HG03571 (cell line): ENCODE measurements at regions not wholly inside any gene's neighbourhood (a gene's known extent, or its start where the extent isn't known, plus 50 kb on each side); places are given as distances from the start of the nearest gene placed in this dataset.
"Not testable (repeated sequence)": the region's sequence is repeated elsewhere in the genome, so short reads cannot be mapped to it uniquely, and the experiment has no call there.

ENCODE experiments used
- ATAC-seq: cut with Tn5 transposase; IDR thresholded peaks from one replicate; pipeline ENCODE4 v1.9.1; 2021; ENCODE audit not compliant: unreplicated experiment

DNA sequence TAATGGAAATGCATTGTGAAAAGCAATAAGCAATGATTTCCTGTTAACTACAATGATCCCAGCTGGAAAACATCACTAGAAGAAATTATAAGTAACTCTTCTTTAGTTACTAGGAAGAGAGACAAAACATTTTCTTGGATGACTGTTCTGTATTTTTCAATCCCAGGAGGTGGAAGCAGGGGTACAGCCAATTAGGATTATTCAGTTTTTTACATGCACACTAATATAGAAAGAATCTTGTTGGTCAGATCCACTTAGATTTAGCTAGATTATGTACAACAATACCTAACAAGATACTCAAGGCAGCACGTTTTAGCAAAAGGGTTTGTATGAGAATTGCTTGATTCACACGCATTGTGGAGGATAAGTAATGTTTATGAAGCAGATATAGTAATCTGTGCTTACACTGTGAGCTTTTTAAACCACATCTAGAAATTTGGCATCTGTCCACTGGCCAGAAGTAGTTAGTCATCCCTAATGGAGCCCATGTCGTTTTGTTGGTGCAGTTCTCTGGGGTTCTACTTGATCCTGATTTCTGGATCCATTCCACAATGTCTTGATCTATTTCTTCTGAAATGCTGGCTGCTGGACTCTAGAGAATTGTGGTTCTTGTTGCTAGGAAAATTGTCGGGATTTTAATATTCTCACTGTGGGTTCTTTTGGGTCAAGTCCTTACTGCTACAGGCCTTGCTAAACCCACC lies 199.7 kb downstream of the ADCYAP1 start:
- ATAC-seq, result no peak

DNA sequence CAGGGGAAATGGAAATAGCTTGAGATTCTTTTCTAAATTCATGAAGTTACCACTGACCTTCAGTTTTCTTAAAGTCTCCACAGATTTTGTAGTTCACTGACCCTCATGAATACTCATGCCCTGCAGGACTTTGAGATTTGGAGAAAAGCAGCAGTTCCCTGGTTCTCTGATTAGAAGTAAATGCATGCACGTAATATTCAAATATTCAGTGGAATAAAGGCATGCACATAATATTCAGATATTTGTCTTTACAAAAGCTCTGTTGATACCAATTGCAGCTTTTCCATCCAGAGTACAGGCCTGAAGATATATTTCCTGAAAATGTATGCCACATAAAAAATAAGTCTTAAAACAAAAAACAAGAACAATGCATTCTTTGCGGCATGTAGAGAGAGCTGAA lies 219.8 kb downstream of the ADCYAP1 start:
- no peak for ATAC-seq

DNA sequence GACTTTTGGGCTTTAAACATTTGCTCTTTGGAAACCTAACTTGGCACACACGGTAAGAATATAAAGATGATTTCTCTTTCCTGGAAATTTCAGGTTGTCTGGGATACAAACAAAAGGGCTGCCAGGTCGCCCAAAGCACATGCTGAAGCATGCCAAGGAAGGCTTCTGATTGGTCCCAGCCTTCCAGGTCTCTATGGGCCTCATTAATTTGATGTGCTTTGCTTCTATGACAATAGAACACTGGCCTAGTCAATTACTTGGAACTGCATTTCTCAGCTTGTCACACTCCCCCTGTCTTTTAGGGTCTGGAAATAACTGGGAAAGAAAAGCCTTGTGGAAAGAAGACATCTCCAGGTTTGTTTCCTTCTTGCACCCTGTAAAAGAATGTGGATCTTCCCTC lies 228.9 kb downstream of the ADCYAP1 start:
- no peak for ATAC-seq

DNA sequence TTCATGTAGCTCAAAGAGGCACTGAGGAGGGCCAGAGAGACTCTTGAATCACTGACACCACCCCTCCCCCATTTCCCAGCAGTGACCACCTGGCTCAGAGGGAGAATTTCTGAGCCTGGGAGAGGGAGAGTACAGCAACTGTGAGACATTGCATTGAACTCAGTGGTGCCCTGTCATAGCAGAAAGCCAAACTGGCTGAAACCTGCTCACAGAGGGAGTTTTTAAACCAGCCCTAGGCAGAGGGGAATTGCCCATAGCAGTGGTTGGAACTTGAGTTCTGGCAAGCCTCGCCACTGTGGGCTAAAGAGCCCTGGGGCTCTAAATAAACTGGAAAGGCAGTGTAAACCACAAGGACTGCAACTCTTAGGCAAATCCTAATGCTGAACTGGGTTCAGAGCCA lies 243.1 kb downstream of the ADCYAP1 start:
- ATAC-seq, result no peak

DNA sequence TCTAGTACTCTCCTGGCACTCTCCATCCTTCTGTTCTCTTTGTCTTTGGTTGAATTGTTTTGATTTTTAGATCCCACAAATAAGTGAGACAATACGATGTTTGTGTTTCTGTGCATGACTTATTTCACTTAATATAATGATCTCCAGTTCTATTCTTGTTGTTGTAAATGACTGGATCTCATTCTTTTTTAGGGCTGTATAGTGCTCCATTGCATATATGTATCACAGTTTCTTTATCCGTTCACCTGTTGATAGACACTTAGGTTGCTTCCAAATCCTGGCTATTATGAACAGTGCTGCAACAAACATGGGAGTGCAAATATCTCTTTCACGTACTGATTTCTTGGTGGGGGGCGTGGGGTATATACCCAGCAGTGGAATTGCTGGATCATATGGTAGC lies 245.0 kb downstream of the ADCYAP1 start:
- no peak for ATAC-seq

DNA sequence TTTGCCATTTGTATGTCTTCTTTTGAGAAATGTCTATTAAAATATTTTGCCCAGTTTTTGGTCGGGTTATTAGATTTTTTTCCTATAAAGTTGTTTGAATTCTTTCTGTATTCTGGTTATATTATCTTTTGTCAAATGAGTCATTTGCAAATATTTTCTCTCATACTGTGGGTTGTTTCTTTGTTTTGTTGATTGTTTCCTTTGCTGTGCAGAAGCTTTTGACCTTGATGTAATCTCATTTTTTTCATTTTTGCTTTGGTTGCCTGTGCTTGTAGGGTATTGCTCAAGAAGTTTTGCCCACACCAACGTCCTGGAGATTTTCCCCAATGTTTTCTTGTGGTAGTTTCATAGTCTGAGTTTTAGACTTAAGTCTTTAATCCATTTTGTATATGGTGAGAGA lies 245.7 kb downstream of the ADCYAP1 start:
- no peak for ATAC-seq

DNA sequence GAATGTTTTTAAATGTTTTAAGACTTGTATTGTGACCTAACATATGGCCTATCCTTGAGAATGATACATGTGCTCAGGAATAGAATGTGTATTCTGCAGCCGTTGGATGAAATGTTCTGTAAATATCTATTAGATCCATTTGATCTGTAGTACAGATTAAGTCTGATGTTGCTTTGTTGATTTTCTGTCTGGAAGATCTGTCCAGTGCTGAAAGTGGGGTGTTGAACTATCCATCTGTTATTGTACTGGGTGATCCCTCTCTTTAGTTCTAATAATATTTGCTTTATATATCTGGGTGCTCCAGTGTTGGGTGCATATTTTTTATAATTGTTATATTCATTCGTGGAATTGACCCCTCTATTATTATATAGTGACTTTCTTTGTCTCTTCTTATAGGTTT lies 248.3 kb downstream of the ADCYAP1 start:
- ATAC-seq, result not testable (repeated sequence)

DNA sequence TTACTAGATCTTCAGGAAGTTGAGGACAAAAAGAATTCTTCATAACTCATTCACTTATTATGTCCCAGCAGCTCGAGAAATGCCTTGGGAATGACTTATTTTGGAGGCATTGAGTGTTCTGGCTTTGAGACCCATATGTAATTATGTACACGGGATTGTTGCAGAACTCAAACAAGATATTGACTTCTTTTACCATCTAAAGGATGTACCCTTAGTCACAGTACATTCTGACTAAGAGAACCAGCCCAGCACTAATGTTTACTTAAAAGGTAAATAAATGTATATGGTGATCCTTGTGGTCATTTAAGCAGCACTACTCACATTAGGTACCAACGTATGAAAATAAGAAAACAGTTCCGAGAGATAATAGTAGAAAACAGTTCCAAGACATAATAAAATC lies 268.9 kb downstream of the ADCYAP1 start:
- ATAC-seq, result no peak

DNA sequence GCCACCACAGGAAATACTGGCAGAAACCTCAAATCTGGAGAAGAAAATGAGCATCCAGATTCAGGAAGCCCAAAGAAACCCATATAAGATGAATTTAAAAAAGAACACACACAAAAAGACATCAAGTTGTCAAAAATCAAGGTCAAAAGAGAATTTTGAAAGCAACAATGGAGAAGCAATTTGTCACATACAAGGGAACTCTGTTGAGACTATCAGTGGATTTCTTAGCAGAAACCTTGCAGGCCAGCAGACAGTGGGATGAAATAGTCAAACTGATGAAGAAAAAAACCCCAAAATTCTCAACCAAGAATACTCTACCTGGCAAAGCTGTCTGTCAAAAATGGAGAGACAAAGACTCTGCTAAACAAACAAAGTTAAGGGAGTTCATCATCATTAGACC lies 272.6 kb downstream of the ADCYAP1 start:
- no peak for ATAC-seq

DNA sequence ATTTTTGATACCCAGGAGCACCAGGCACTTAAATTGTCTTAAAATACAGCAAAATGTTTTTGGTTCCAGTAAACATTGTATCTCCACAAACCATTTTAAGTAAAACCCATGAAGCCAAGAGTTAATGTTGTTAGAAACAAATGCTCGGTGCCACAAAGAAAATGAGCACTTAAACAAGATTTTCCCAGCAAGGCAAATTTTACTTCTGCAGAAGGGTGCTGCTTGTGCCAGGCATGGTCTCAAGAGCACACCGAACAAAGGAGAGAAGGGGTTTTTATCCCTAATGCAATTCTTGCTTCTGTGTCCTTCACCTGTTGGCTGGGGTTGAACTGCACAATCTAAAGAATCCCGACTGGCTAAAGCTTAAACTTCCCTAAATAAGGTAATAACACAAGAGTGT lies 286.7 kb downstream of the ADCYAP1 start:
- ATAC-seq, result no peak

DNA sequence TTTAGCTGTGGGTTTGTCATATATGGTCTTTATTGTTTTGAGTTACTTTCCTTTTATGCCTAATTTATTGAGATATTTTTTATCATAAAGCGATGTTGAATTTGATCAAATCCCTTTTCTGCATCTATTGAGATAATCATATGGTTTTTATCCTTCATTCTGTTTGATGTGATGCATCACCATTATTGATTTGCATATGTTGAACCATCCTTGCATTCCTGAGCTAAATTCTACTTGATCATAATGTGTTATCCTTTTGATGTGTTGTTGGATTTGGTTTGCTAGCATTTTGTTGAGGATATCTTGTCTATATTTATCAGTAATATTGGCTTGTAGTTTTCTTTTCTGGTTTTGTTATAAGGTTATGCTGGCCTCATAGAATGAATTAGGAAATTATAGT lies 308.5 kb downstream of the ADCYAP1 start:
- ATAC-seq, result no peak

DNA sequence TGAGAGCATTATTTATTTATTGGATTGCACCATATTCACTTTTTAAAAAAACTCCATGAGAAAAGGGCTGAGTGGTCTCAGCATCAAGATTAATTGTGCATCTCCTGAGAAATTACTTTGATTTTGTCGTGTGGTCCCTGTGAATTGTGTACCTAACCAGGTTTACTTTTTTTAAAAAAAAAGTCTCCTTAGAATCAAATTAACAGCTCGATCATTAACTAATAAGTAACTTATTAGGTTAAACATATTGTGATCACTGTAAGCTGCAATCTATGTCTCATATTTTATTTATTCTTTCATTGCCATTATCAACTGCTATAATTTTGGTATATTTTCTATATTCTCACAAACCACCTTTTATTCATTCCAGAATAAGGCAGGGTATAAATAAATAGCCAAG lies 318.2 kb downstream of the ADCYAP1 start:
- ATAC-seq, result no peak

DNA sequence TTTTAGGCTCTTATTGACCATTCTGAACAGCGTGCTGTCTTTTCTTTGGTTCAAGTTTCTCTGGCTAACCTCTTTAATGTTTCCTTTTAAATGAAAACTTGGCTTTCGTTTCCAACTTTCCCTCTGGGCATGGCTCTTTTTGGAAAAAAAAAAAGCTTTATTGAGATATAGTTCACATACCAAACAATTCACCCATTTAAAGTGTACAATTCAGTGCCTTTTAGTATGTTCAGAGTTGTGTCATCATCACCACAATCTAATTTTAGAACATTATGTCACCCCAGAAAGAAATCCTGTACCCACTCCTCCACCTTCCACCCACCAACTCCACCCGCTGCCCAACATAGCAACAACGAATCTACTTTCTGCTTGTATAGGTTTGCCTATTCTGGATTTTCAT lies 322.4 kb downstream of the ADCYAP1 start:
- ATAC-seq, result no peak

DNA sequence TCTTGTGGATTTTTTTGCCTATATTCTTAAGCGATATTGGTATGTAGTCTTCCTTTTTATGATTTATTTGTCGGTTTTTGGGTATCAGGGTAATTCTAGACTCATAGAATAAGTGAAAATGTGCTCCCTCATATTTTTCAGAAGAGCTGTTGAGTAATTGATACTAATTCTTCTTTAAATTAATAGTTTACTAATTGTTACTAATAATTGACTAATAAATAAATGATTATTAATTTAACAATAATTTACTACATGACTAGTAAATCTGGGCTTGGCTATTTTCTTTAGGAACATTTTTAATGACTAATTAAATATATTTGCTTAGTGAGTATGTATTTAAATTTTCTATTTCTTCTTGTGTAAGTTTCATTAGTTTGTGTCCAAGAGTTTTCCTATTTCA lies 325.0 kb downstream of the ADCYAP1 start:
- no peak for ATAC-seq

DNA sequence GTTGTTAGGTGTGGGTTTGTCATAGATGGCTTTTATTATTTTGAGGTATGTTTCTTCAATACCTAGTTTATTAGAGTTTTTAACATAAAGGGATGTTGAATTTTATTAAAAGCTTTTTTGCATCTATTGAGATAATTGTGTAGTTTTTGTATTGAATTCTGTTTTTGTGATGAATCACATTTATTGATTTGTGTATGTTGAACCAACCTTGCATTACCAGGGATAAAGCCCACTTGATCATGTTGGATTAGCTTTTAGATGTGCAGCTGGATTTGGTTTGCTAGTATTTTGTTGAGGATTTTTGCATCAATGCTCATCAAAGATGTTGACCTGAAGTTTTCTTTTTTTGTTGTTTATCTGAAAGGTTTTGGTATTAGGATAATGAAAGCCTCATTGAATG lies 328.2 kb downstream of the ADCYAP1 start:
- no peak for ATAC-seq

DNA sequence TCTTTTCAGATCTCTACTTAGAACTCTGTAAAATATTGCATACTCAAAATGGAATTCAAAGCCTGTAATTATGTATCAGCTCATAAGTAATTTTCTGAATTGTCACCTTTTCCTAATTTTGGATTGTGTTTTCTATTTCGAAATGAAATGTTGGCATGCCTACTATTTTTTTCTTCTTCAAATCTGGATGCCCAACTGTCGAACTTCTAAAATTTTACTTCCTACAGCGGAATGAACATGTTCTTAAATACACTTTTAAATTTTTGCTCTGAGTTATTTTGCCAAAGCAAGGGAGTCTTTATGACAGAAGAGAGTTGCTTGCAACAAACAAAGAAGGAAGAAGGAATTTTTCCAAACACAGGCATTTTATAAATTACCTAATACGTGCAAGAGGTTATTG lies 336.0 kb downstream of the ADCYAP1 start:
- no peak for ATAC-seq

DNA sequence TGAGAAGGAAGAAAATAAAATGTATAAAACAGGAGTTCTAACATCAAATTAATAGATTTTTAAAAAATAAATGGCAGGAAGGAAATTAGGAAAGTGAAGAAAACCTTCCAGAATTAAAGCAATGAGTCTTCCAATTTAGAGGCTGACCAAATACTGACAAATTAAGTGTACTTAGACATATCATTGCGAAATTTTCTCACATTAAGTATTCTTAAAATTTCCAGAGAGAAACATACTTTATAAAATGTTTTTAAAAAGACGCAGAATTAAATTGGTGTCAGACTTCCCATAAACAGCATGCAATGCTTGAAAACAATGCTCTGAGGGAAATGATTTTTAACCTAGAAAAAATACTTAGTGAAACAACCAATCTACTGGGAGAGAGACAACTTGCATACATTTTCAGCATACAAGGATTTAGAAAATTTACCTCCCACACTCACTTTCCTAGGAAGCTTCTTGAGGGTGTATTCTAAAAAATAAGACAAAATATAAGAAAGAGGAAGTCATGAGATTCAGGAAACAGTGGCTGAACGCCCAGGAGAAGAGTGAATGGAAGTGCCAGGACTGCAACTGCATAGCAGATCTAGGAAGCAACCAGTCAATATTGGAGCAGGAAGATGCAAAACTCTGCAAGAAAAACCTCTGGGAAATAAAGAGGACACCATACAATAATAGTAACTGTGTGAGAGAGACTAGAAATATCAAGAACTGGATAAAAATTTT lies 339.9 kb downstream of the ADCYAP1 start:
- ATAC-seq, result no peak

DNA sequence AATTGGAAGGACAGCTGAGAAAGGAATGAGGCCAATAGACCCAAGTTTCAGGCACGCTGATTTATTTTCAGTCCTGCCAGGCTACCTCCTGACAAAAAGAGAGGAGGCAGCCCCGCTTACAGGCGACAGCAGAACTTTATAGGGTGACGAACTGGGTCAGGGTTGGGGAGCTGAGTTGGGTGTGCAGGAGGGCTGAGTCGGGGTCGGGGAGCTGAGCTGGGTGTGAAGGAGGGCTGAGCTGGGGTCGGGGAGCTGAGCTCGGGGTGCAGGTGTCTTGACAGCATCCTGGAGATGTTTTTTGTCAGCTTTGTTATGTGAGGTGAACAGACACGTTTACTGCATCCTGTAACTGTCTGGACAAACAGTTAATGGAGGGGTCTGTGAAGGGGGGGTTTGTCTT lies 342.2 kb downstream of the ADCYAP1 start:
- ATAC-seq, result no peak

DNA sequence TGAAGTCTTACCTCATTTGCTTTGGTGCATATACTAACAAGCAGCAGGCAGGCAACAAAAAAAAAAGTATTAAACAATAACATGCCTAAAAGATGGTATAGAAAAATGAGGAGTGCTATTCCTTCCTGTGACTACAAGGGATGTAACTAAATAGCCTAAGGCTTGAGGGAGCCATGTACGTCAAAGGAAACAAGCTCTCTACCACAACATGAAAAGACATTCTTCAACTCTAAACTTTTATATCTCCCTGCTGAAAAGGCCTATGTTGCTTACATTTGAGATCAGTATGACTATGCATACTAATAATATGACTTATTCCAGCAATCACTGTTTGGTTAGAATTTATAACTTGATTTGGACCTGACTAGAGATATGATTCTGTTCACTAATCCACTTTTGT lies 347.9 kb downstream of the ADCYAP1 start:
- ATAC-seq, result no peak

DNA sequence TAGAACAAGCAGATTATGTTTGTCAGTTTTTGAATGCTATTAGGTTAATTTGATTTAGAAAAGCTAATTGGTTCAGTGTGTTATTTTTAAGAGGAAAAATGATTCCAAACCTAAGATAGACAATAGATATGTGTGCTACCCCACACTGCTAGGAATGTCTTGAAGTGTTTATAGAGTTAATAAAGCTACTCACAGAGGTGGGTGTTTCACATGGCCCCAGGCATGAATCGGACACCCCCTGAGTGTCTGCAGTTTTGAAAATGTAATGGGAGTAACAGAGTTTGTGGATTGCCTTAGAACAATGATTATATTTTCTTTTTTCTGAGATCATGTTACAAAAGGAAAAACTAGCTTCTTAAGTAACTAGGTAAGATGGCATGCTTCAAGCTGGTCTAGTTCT lies 348.3 kb downstream of the ADCYAP1 start:
- no peak for ATAC-seq

DNA sequence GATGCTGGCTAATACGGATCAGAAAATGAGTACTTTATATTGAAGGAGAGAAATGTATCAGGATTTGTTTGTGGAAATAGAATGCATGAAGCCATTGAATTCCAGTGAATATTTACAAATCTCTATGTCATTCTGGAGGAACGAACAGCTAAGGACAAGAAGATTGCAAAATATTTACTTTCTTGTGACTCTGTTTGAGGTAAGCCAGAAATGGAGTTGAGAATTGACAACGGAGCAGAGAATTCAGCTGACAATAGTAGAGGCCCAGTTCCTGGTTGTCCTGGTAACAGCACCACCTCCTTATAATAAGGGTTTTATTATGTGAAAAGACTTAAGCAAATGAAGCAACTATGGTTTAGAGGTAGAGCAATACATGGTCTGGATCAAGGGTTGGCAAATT lies 349.2 kb downstream of the ADCYAP1 start:
- no peak for ATAC-seq

DNA sequence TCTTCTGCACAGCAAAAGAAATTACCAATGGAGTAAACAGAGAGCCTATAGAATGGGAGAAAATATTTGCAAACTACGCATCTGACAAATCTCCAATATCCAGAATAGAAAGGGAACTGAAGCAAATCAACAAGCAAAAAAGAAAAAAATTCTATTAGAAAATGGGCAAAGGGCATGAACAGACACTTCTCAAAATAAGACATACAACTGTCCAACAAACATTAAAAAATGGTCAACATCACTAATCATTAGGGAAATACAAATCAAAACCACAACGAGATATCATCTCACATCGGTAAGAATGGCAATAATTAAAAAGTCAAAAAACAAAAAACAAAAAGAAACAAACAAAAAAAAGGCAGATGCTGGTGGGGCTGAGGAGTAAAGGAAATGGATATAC lies 356.4 kb downstream of the ADCYAP1 start:
- no peak for ATAC-seq

DNA sequence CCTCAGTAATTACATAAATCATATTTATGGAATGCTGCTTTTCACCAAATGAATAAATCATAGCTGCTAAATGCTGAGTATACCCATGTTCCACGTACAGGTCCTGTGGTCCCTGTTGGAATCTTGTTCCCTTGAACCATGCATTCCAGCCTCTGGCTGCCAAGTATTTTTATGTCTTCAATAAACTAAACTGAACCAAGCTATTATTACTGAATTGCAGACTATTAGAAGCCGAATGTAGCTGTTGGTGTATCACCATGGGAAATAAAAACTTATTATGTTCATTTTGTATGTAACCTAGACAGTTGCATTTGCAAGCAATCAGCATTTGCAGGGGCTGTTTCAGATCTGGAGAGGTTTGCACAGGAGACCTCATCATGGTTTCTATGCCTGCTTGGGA lies 362.4 kb downstream of the ADCYAP1 start:
- ATAC-seq, result no peak
